ENCODE measurements at regions not wholly inside any gene's neighbourhood (a gene's known extent, or its start where the extent isn't known, plus 50 kb on each side); places are given as distances from the start of the nearest gene placed in this dataset.

DNA sequence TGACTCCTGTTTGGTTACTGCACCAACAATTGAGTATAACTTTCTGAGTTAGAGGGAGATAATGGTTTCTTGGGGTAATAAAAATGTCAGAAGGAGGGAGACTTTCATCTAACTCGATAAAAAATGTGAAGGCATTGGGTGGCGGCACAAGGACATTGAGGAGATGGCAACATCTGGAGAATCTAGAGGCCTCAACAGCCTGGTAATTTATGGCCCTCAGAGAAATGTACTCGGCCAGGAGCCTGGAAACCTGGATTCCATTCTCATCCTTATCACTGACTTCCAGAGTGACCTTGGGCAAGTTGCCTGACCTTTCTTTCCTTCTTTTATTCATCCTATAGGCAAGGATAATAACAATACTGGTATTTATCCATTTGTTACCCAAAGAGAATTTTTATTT lies 173.5 kb upstream of the MEX3C start:
- TF ChIP-seq, protein P1, sequence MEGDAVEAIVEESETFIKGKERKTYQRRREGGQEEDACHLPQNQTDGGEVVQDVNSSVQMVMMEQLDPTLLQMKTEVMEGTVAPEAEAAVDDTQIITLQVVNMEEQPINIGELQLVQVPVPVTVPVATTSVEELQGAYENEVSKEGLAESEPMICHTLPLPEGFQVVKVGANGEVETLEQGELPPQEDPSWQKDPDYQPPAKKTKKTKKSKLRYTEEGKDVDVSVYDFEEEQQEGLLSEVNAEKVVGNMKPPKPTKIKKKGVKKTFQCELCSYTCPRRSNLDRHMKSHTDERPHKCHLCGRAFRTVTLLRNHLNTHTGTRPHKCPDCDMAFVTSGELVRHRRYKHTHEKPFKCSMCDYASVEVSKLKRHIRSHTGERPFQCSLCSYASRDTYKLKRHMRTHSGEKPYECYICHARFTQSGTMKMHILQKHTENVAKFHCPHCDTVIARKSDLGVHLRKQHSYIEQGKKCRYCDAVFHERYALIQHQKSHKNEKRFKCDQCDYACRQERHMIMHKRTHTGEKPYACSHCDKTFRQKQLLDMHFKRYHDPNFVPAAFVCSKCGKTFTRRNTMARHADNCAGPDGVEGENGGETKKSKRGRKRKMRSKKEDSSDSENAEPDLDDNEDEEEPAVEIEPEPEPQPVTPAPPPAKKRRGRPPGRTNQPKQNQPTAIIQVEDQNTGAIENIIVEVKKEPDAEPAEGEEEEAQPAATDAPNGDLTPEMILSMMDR (conservative IDR thresholded peaks at IDR 0.05; ENCODE audit: low read depth, low read length): no peak
- no peak for TF ChIP-seq EZH2 (IDR thresholded peaks at IDR 0.05; ENCODE audit: borderline replicate concordance, low read depth, low read length, poor library complexity, severe bottlenecking)

Data from A673 (cell line).